Endothelial cell (in vitro differentiated cells): ENCODE measurements at regions not wholly inside any gene's neighbourhood (a gene's known extent, or its start where the extent isn't known, plus 50 kb on each side); places are given as distances from the start of the nearest gene placed in this dataset.

Experiments
- DNase-seq: peaks from one replicate; pipeline ENCODE4 v3.0.0; 2021; ENCODE audit warnings: low spot score
- H3K27ac Mint-ChIP-seq: one replicate; pipeline ENCODE4 v1.8.0; 2021; ENCODE audit warnings: mixed read lengths, inconsistent platforms; ENCODE audit not compliant: unreplicated experiment
- H3K27me3 Mint-ChIP-seq: one replicate; pipeline ENCODE4 v1.8.0; 2021; ENCODE audit warnings: mild to moderate bottlenecking, moderate library complexity, mixed read lengths, inconsistent platforms; ENCODE audit not compliant: unreplicated experiment
- H3K36me3 Mint-ChIP-seq: one replicate; pipeline ENCODE4 v1.8.0; 2021; ENCODE audit warnings: mild to moderate bottlenecking, low read depth, mixed read lengths, inconsistent platforms; ENCODE audit not compliant: unreplicated experiment
- H3K4me1 Mint-ChIP-seq: one replicate; pipeline ENCODE4 v1.8.0; 2021; ENCODE audit warnings: mild to moderate bottlenecking, mixed read lengths, inconsistent platforms; ENCODE audit not compliant: unreplicated experiment
- H3K4me3 Mint-ChIP-seq: one replicate; pipeline ENCODE4 v1.8.0; 2021; ENCODE audit warnings: mild to moderate bottlenecking, mixed read lengths, inconsistent platforms; ENCODE audit not compliant: unreplicated experiment
- H3K9me3 Mint-ChIP-seq: one replicate; pipeline ENCODE4 v1.8.0; 2021; ENCODE audit warnings: mixed read lengths, inconsistent platforms; ENCODE audit not compliant: unreplicated experiment
- TF ChIP-seq, protein P1 (sequence below): fragments of 200-600 bp; sonication (generic); IDR thresholded peaks from one replicate; pipeline ENCODE4 v1.5.0; 2021; ENCODE audit warnings: antibody characterized with exemption; ENCODE audit not compliant: unreplicated experiment

DNA sequence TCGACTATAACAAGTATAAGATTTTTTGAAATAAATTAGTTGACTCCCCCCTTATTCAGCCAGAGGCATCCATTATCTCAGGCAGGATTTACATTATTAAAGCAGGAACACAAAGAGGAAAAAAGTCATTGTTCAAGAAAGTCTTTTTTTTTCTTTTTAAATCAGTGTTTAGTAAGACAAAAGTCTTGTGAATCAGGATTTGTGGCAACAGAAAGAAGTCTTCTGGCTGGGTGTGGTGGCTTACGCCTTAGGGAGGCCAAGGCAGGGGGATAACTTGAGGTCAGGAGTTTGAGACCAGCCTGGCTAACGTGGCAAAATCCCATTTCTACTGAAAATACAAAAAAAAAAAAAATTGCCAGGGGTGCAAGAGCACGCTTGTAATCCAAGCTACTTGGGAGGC lies 505.5 kb downstream of the LMO4 start:
- H3K9me3 Mint-ChIP-seq = no peaks in the 10 kb centered on the region
- H3K27me3 Mint-ChIP-seq = no peaks in the 10 kb centered on the region
- H3K4me3 Mint-ChIP-seq = no peak overlapping the region
- H3K27ac Mint-ChIP-seq = no peak overlapping the region
- no peaks in the 10 kb centered on the region for H3K4me1 Mint-ChIP-seq
- no peak for DNase-seq
- no peaks in the 10 kb centered on the region for H3K36me3 Mint-ChIP-seq
- TF ChIP-seq, protein P1, sequence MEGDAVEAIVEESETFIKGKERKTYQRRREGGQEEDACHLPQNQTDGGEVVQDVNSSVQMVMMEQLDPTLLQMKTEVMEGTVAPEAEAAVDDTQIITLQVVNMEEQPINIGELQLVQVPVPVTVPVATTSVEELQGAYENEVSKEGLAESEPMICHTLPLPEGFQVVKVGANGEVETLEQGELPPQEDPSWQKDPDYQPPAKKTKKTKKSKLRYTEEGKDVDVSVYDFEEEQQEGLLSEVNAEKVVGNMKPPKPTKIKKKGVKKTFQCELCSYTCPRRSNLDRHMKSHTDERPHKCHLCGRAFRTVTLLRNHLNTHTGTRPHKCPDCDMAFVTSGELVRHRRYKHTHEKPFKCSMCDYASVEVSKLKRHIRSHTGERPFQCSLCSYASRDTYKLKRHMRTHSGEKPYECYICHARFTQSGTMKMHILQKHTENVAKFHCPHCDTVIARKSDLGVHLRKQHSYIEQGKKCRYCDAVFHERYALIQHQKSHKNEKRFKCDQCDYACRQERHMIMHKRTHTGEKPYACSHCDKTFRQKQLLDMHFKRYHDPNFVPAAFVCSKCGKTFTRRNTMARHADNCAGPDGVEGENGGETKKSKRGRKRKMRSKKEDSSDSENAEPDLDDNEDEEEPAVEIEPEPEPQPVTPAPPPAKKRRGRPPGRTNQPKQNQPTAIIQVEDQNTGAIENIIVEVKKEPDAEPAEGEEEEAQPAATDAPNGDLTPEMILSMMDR = no peak

DNA sequence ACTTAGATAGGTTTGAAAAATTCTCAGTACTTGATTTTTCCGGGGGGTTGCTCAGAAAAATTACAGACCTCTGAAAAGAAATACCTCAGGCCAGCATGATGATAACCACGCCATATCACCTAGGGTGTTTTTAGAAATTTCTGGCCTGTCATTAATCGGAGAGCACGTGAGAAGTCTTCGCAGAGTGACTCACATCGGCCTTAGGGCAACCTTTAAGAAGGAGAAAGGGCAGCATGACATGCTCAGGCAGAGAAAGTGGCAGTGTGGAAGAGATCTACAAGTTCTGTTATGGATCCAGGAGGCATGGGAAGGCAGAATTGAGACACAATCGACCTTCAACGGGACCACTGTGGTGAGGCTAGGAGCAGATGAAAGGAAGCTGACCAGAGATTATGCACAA lies 506.3 kb downstream of the LMO4 start:
- Mint-ChIP-seq H3K4me1 (no peaks in the 10 kb centered on the region), H3K9me3 (no peaks in the 10 kb centered on the region), H3K27me3 (no peaks in the 10 kb centered on the region), H3K27ac (no peak overlapping the region), H3K36me3 (no peaks in the 10 kb centered on the region), H3K4me3 (no peak overlapping the region)
- TF ChIP-seq, protein P1 = no peak
- DNase-seq = no peak

DNA sequence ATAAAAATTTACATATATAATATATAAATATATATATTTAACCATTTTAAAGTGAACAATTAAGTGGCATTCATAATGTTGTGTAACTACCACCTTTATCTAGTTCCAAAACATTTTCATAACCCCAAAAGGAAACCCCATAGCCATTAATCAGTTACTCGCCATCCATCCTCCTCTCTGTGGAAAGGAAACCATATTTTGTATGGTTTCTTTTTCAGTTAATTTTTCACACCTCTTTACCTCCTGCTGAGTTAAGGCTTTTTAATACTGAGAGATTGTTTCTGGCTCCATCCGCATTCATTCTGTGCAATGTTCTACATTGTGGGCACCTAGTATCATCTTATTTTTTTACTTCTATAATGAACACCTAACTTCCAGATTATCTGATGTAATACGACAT lies 512.1 kb downstream of the LMO4 start:
- Mint-ChIP-seq H3K27ac (no peak overlapping the region), H3K4me3 (no peak overlapping the region)

DNA sequence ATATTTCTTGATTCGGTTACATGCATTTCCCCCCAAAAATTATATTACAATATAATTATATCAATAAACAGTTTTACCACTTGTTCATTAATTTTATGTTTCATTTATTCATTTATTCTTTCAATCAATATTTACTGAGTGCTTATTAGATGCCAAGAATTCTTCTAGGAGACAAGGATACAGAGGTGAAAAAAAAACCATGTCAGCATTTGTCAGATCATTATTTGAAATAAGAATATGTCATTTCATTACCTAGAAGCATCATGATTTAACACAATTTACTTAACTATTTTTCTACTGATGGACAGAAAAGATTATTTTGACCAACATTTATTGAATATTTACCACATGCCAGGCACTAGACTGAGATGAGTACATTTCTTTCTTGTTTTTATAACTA lies 512.7 kb downstream of the LMO4 start:
- Mint-ChIP-seq H3K4me1 (no peaks in the 10 kb centered on the region), H3K9me3 (no peaks in the 10 kb centered on the region), H3K27ac (no peak overlapping the region), H3K36me3 (no peaks in the 10 kb centered on the region), H3K27me3 (no peaks in the 10 kb centered on the region), H3K4me3 (no peak overlapping the region)
- DNase-seq = no peak
- TF ChIP-seq, protein P1 = no peak

More for the DNA sequence above, 512.1 kb downstream of the LMO4 start:
- H3K27me3 Mint-ChIP-seq = no peaks in the 10 kb centered on the region
- H3K4me1 Mint-ChIP-seq = no peaks in the 10 kb centered on the region
- H3K36me3 Mint-ChIP-seq = no peaks in the 10 kb centered on the region
- H3K9me3 Mint-ChIP-seq = no peaks in the 10 kb centered on the region
- no peak for DNase-seq
- TF ChIP-seq, protein P1 = no peak

DNA sequence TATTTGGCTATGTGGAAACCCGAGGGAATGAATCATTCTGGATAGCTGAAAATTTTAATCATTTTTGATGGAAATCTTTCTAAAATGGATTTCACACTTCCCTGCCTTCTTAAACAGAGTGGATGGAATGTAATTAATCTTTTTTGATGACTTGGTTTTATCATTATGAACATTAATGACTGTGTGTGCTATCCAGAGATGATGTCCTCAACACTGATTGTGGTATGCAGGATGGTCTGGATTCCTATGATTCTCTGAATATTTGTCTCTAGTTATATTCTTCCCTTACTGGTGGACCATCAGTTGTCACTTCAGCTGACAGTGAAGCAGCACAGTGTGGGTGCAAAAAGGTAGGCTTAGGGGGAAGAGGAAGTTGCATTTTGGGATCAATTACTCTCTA lies 513.5 kb downstream of the LMO4 start:
- DNase-seq = no peak
- H3K27ac Mint-ChIP-seq = no peak overlapping the region
- no peaks in the 10 kb centered on the region for H3K9me3 Mint-ChIP-seq
- no peaks in the 10 kb centered on the region for H3K27me3 Mint-ChIP-seq
- H3K4me3 Mint-ChIP-seq = no peak overlapping the region
- H3K4me1 Mint-ChIP-seq = no peaks in the 10 kb centered on the region
- TF ChIP-seq, protein P1 = no peak
- H3K36me3 Mint-ChIP-seq = no peaks in the 10 kb centered on the region
